B cell (primary cell): ENCODE measurements at regions not wholly inside any gene's neighbourhood (a gene's known extent, or its start where the extent isn't known, plus 50 kb on each side); places are given as distances from the start of the nearest gene placed in this dataset.

Source experiments
- ATAC-seq: fragments of 200-7000 bp; cut with Tn5 transposase; one replicate; pipeline ENCODE4 v1.10.0; 2021; ENCODE audit warnings: low read depth, mild to moderate bottlenecking, moderate number of reproducible peaks, moderate library complexity
- CTCF ChIA-PET: fragments of 350-600 bp; sonication (Branson Sonifier 250); formaldehyde crosslinking; loops from one replicate; lab custom pipeline; 2021; ENCODE audit warnings: antibody characterized with exemption, inconsistent platforms; lab: Charles Lee
- POLR2A ChIA-PET: fragments of 350-600 bp; sonication (Branson Sonifier 250); formaldehyde crosslinking; loops from one replicate; lab custom pipeline; 2021; ENCODE audit warnings: antibody characterized with exemption; lab: Charles Lee
- DNase-seq: peaks from one replicate; pipeline ENCODE4 v3.0.0; 2013
- H2AFZ ChIP-seq: 2 replicates; pipeline ENCODE4 v1.6.1; 2012; ENCODE audit warnings: mild to moderate bottlenecking, low read depth, low read length; ENCODE audit not compliant: insufficient read depth, poor library complexity, severe bottlenecking
- H3K27ac ChIP-seq, 2 donors: 1 replicate in 1 of 2; 2 replicates in 1 of 2; pipeline ENCODE4 v1.5.1; 2012 to 2013; ENCODE audit warnings: low read length in 2 of 2, mild to moderate bottlenecking in 2 of 2, moderate library complexity in 1 of 2
- H3K27me3 ChIP-seq, 4 experiments: fragments of 200-600 bp in 1 of 4; sonication (generic) in 1 of 4; replicated peaks in 1 of 4; 1 replicate in 2 of 4; 2 replicates in 2 of 4; pipeline versions ENCODE4 v1.6.1 to v1.7.0; 2013 to 2016; ENCODE audit warnings: low read length in 3 of 4, mild to moderate bottlenecking in 2 of 4, mixed read lengths in 1 of 4, moderate library complexity in 1 of 4; ENCODE audit not compliant: insufficient read depth in 4 of 4, control insufficient read depth in 3 of 4; ENCODE audit errors: control extremely low read depth in 1 of 4
- H3K36me3 ChIP-seq, 2 experiments: replicated peaks in 1 of 2; 1 replicate in 1 of 2; 2 replicates in 1 of 2; pipeline versions ENCODE4 v1.6.1 to v1.7.1; 2013; ENCODE audit warnings: low read length in 1 of 2; ENCODE audit not compliant: insufficient read depth in 2 of 2, control insufficient read depth in 1 of 2; ENCODE audit errors: control extremely low read depth in 1 of 2, extremely low read depth in 1 of 2
- H3K4me1 ChIP-seq, 2 donors: fragments of 200-600 bp in 1 of 2; sonication (generic) in 1 of 2; 1 replicate in 1 of 2; 2 replicates in 1 of 2; pipeline versions ENCODE4 v1.5.1 to v1.6.1; 2013 to 2017; ENCODE audit warnings: low read length in 2 of 2; ENCODE audit not compliant: control insufficient read depth in 2 of 2, insufficient read depth in 2 of 2
- H3K4me2 ChIP-seq: replicated peaks from 2 replicates; pipeline ENCODE3; 2012; ENCODE audit warnings: mild to moderate bottlenecking, low read depth, low read length; ENCODE audit not compliant: poor library complexity, severe bottlenecking
- H3K4me3 ChIP-seq, 5 experiments: fragments of 200-600 bp in 1 of 5; sonication (generic) in 1 of 5; 1 replicate in 3 of 5; 2 replicates in 2 of 5; pipeline versions ENCODE4 v1.5.1 to v1.7.0; 2011 to 2016; ENCODE audit warnings: low read length in 4 of 5, mild to moderate bottlenecking in 4 of 5, low read depth in 2 of 5, control low read depth in 1 of 5, moderate library complexity in 1 of 5; ENCODE audit not compliant: insufficient read depth in 1 of 5; ENCODE audit errors: control extremely low read depth in 1 of 5, extremely low read depth in 1 of 5
- H3K79me2 ChIP-seq: fragments of 200-600 bp; sonication (generic); one replicate; pipeline ENCODE4 v1.6.0; 2016; ENCODE audit warnings: low read length; ENCODE audit not compliant: control insufficient read depth, insufficient read depth
- H3K9ac ChIP-seq: fragments of 200-600 bp; sonication (generic); 2 replicates; pipeline ENCODE4 v1.6.1; 2017; ENCODE audit warnings: mild to moderate bottlenecking, low read length, moderate library complexity
- H3K9me3 ChIP-seq, 3 donors: one replicate each; pipeline versions ENCODE4 v1.6.1 to v1.7.1; 2013; ENCODE audit warnings: low read length in 2 of 3; ENCODE audit not compliant: control insufficient read depth in 2 of 3, insufficient read depth in 1 of 3; ENCODE audit errors: control extremely low read depth in 1 of 3
- H4K20me1 ChIP-seq: 2 replicates; pipeline ENCODE4 v1.6.0; 2012; ENCODE audit warnings: mild to moderate bottlenecking, low read length; ENCODE audit not compliant: insufficient read depth, control insufficient read depth, poor library complexity, severe bottlenecking
- H3K27ac Mint-ChIP-seq: one replicate; pipeline ENCODE4 v1.8.0; 2021; ENCODE audit warnings: mixed read lengths
- H3K27me3 Mint-ChIP-seq: one replicate; pipeline ENCODE4 v1.8.0; 2021; ENCODE audit warnings: mixed read lengths
- H3K4me1 Mint-ChIP-seq: one replicate; pipeline ENCODE4 v1.8.0; 2021; ENCODE audit warnings: mixed read lengths
- H3K4me3 Mint-ChIP-seq: one replicate; pipeline ENCODE4 v1.8.0; 2021; ENCODE audit warnings: mixed read lengths
- H3K9me3 Mint-ChIP-seq: one replicate; pipeline ENCODE4 v1.8.0; 2022; ENCODE audit warnings: mixed read lengths; ENCODE audit not compliant: insufficient read depth
- CTCF ChIP-seq: fragments of 200-600 bp; IDR thresholded peaks from one replicate; pipeline ENCODE4 v1.8.0; 2022; ENCODE audit warnings: antibody characterized with exemption, mild to moderate bottlenecking
- EZH2 ChIP-seq: IDR thresholded peaks from 2 replicates; pipeline ENCODE4 v1.6.1; 2012; ENCODE audit warnings: borderline replicate concordance, low read depth, mild to moderate bottlenecking, moderate library complexity, low read length; ENCODE audit not compliant: insufficient read depth, poor library complexity, severe bottlenecking
- WGBS: methylation state at CpG from one replicate; pipeline ENCODE4 v1.1.5; 2013; ENCODE audit warnings: missing lambda C conversion rate; ENCODE audit not compliant: insufficient coverage; 5-methylcytosine and 5-hydroxymethylcytosine counted together
- intact Hi-C: fragments of 100-400 bp; cut with micrococcal nuclease; formaldehyde crosslinking; loops from one replicate; pipeline ENCODE4 v1.10.0; 2022

- no peak for DNase-seq
- H3K9ac ChIP-seq: no peak overlapping the region
- H3K4me1 ChIP-seq: no peaks in the 10 kb centered on the region
- Mint-ChIP-seq H3K27ac (no peak overlapping the region), H3K27me3 (no peaks in the 10 kb centered on the region), H3K4me3 (no peak overlapping the region), H3K9me3 (peaks cover 3% of the 10 kb centered on the region), H3K4me1 (no peaks in the 10 kb centered on the region)
- ATAC-seq: no peak
- no peak overlapping the region for H3K4me2 ChIP-seq
- H3K79me2 ChIP-seq: no peaks in the 10 kb centered on the region
- CTCF ChIA-PET: no interaction called here
- POLR2A ChIA-PET: no interaction called here
- TF ChIP-seq EZH2 (no peak), CTCF (no peak)
- no peak overlapping the region for H2AFZ ChIP-seq
- intact Hi-C loops: no loop called here
- H3K27me3 ChIP-seq: no peaks in the 10 kb centered on the region
- no peak overlapping the region for H3K27ac ChIP-seq
- H3K36me3 ChIP-seq: no peaks in the 10 kb centered on the region
- H3K9me3 ChIP-seq: no peaks in the 10 kb centered on the region
- H3K4me3 ChIP-seq: no peak overlapping the region
- no peaks in the 10 kb centered on the region for H4K20me1 ChIP-seq
Measured at GRCh38 chr16:60061396-60061795, 1327.3 kb upstream of the GOT2 start.

GRCh38 chr16:60060731-60061130, 1326.6 kb upstream of the GOT2 start:
- DNase-seq (no peak), ATAC-seq (no peak)
- Histone ChIP-seq H3K4me1 (no peaks in the 10 kb centered on the region), H3K4me2 (no peak overlapping the region), H3K79me2 (no peaks in the 10 kb centered on the region), H3K9me3 (no peaks in the 10 kb centered on the region), H3K36me3 (no peaks in the 10 kb centered on the region), H3K9ac (no peak overlapping the region), H4K20me1 (no peaks in the 10 kb centered on the region), H3K4me3 (no peak overlapping the region), H2AFZ (no peak overlapping the region), H3K27me3 (no peaks in the 10 kb centered on the region), H3K27ac (no peak overlapping the region)
- WGBS: no CpG with 5 or more reads among the region's 2 CpGs
- peaks cover 3% of the 10 kb centered on the region for H3K9me3 Mint-ChIP-seq
- intact Hi-C loops: no loop called here
- POLR2A ChIA-PET: no interaction called here
- no peak for TF ChIP-seq CTCF
- no peaks in the 10 kb centered on the region for H3K4me1 Mint-ChIP-seq
- CTCF ChIA-PET: no interaction called here
- no peak overlapping the region for H3K27ac Mint-ChIP-seq
- no peaks in the 10 kb centered on the region for H3K27me3 Mint-ChIP-seq
- H3K4me3 Mint-ChIP-seq: no peak overlapping the region
